Loucy (cell line): ENCODE measurements at regions not wholly inside any gene's neighbourhood (a gene's known extent, or its start where the extent isn't known, plus 50 kb on each side); places are given as distances from the start of the nearest gene placed in this dataset.

Experiments
- H2AFZ ChIP-seq: fragments of 200-600 bp; sonication (generic); 2 replicates; pipeline ENCODE4 v1.6.0; 2016; ENCODE audit warnings: antibody characterized with exemption, mild to moderate bottlenecking, low read length, moderate library complexity
- H3F3A ChIP-seq: fragments of 200-600 bp; 2 replicates; pipeline ENCODE4 v1.6.0; 2016; ENCODE audit warnings: antibody characterized with exemption, low read depth, mild to moderate bottlenecking
- H3K27me3 ChIP-seq: fragments of 200-600 bp; sonication (generic); 2 replicates; pipeline ENCODE4 v1.6.1; 2014; ENCODE audit warnings: low read length, mild to moderate bottlenecking; ENCODE audit not compliant: insufficient read depth, poor library complexity, severe bottlenecking
- H3K36me3 ChIP-seq: fragments of 200-600 bp; sonication (generic); 2 replicates; pipeline ENCODE4 v1.6.1; 2016; ENCODE audit warnings: low read length; ENCODE audit not compliant: insufficient read depth
- H3K4me1 ChIP-seq: fragments of 200-600 bp; sonication (generic); 2 replicates; pipeline ENCODE4 v1.5.1; 2014; ENCODE audit warnings: low read length, mild to moderate bottlenecking; ENCODE audit not compliant: insufficient read depth, poor library complexity, severe bottlenecking
- H3K4me2 ChIP-seq: fragments of 200-600 bp; sonication (generic); 2 replicates; pipeline ENCODE4 v1.6.0; 2014; ENCODE audit warnings: antibody characterized with exemption, low read length, low read depth, mild to moderate bottlenecking; ENCODE audit not compliant: poor library complexity, severe bottlenecking
- H3K4me3 ChIP-seq: fragments of 200-600 bp; sonication (generic); 2 replicates; pipeline ENCODE4 v1.5.1; 2014; ENCODE audit warnings: low read length, mild to moderate bottlenecking, mixed read lengths; ENCODE audit not compliant: poor library complexity, severe bottlenecking
- H3K79me2 ChIP-seq: fragments of 200-600 bp; sonication (generic); 2 replicates; pipeline ENCODE4 v1.6.1; 2014; ENCODE audit warnings: low read length; ENCODE audit not compliant: insufficient read depth
- H3K9ac ChIP-seq: fragments of 200-600 bp; sonication (generic); 2 replicates; pipeline ENCODE4 v1.6.0; 2014; ENCODE audit warnings: mild to moderate bottlenecking, low read depth, low read length, moderate library complexity; ENCODE audit not compliant: poor library complexity, severe bottlenecking
- H3K9me2 ChIP-seq: fragments of 200-600 bp; sonication (generic); replicated peaks from 2 replicates; pipeline ENCODE4 v1.6.1; 2016; ENCODE audit warnings: low read depth, low read length, mixed read lengths
- H3K9me3 ChIP-seq: fragments of 200-600 bp; sonication (generic); 2 replicates; pipeline ENCODE4 v1.6.1; 2014; ENCODE audit warnings: mild to moderate bottlenecking, antibody characterized with exemption, low read length, low read depth; ENCODE audit not compliant: insufficient read depth
- H4K20me1 ChIP-seq: fragments of 200-600 bp; sonication (generic); 2 replicates; pipeline ENCODE4 v1.6.0; 2014; ENCODE audit warnings: antibody characterized with exemption, low read length, mild to moderate bottlenecking; ENCODE audit not compliant: insufficient read depth, poor library complexity, severe bottlenecking
- CTCF ChIP-seq: fragments of 200-600 bp; sonication (generic); conservative IDR thresholded peaks from 2 replicates; pipeline ENCODE4 v1.5.1; 2014; ENCODE audit warnings: mild to moderate bottlenecking, antibody characterized with exemption, low read length
- EZH2phosphoT487 ChIP-seq: fragments of 200-600 bp; IDR thresholded peaks from 2 replicates; pipeline ENCODE4 v1.6.1; 2018; ENCODE audit warnings: antibody characterized with exemption, mild to moderate bottlenecking, moderate library complexity, borderline replicate concordance

DNA sequence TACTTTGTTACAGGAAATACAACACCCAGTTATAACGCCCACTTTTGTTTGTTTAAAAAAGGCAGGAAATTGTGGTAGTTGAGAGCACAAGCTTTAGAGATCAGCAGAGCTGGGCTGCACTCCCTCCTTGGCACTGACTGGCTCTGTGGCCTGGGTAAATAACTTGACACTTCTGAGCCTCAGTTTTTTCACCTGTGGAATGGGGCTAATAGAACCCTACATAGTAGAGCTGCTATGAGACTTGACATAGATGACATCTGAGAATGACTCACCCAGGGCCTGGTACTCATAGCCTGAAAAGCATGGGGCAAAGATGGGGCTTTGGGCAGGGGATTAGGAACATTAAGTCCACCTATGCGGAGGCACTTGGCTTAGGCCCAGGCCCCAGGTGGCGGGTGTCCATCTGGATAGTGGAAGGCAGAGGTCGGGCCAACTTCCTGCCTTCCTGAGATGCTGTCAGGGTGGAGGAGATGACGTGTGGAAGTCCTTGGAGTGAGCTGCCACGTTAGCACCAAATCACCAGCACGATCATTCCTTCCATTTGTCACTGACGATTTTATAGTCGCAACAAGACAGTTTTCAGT lies 159.1 kb downstream of the KATNAL1 start:
- H3K27me3 ChIP-seq = no peaks in the 10 kb centered on the region
- no peaks in the 10 kb centered on the region for H3K79me2 ChIP-seq
- peak overlapping the region; percentile 52; the same call in 1 of the 2 replicates for H2AFZ ChIP-seq
- H3K9me3 ChIP-seq = no peaks in the 10 kb centered on the region
- no peak overlapping the region for H3K9ac ChIP-seq
- H3K36me3 ChIP-seq = no peaks in the 10 kb centered on the region
- H3F3A ChIP-seq = no peaks in the 10 kb centered on the region
- H3K4me2 ChIP-seq = peak overlapping the region; percentile 51
- H3K4me3 ChIP-seq = no peak overlapping the region
- no peak for TF ChIP-seq CTCF
- no peak for TF ChIP-seq EZH2phosphoT487
- peaks cover 37% of the 10 kb centered on the region for H3K4me1 ChIP-seq
- H3K9me2 ChIP-seq = no peaks in the 10 kb centered on the region
- H4K20me1 ChIP-seq = no peaks in the 10 kb centered on the region

- Histone ChIP-seq H3K4me2 (peak overlapping the region; percentile 51), H3K79me2 (no peaks in the 10 kb centered on the region), H3K4me1 (peaks cover 41% of the 10 kb centered on the region), H3K36me3 (no peaks in the 10 kb centered on the region), H2AFZ (peak overlapping the region; percentile 52; the same call in 1 of the 2 replicates), H3K4me3 (no peak overlapping the region), H3K9me3 (no peaks in the 10 kb centered on the region), H4K20me1 (no peaks in the 10 kb centered on the region), H3K9ac (no peak overlapping the region), H3K27me3 (no peaks in the 10 kb centered on the region), H3K9me2 (no peaks in the 10 kb centered on the region), H3F3A (no peaks in the 10 kb centered on the region)
- TF ChIP-seq CTCF (peak; percentile 47), EZH2phosphoT487 (no peak)
These were observed 159.9 kb downstream of the KATNAL1 start for GRCh38 chr13:30147421-30147820.

- no peak for TF ChIP-seq EZH2phosphoT487
- H3K4me2 ChIP-seq = no peak overlapping the region
These were observed 160.3 kb downstream of the KATNAL1 start for GRCh38 chr13:30147015-30147414.

More at GRCh38 chr13:30147015-30147414, 160.3 kb downstream of the KATNAL1 start:
- Histone ChIP-seq H3K4me3 (no peak overlapping the region), H4K20me1 (no peaks in the 10 kb centered on the region), H3K9me2 (no peaks in the 10 kb centered on the region), H3K27me3 (no peaks in the 10 kb centered on the region), H3K4me1 (peaks cover 40% of the 10 kb centered on the region), H2AFZ (no peak overlapping the region), H3K9ac (no peak overlapping the region), H3F3A (no peaks in the 10 kb centered on the region), H3K36me3 (no peaks in the 10 kb centered on the region), H3K9me3 (no peaks in the 10 kb centered on the region), H3K79me2 (no peaks in the 10 kb centered on the region)
